HG02884 (cell line): ENCODE measurements at regions not wholly inside any gene's neighbourhood (a gene's known extent, or its start where the extent isn't known, plus 50 kb on each side); places are given as distances from the start of the nearest gene placed in this dataset.
"Not testable (repeated sequence)": the region's sequence is repeated elsewhere in the genome, so short reads cannot be mapped to it uniquely, and the experiment has no call there.

ENCODE experiments used
- ATAC-seq: cut with Tn5 transposase; IDR thresholded peaks from one replicate; pipeline ENCODE4 v1.9.1; 2021; ENCODE audit warnings: mild to moderate bottlenecking, moderate library complexity; ENCODE audit not compliant: unreplicated experiment

DNA sequence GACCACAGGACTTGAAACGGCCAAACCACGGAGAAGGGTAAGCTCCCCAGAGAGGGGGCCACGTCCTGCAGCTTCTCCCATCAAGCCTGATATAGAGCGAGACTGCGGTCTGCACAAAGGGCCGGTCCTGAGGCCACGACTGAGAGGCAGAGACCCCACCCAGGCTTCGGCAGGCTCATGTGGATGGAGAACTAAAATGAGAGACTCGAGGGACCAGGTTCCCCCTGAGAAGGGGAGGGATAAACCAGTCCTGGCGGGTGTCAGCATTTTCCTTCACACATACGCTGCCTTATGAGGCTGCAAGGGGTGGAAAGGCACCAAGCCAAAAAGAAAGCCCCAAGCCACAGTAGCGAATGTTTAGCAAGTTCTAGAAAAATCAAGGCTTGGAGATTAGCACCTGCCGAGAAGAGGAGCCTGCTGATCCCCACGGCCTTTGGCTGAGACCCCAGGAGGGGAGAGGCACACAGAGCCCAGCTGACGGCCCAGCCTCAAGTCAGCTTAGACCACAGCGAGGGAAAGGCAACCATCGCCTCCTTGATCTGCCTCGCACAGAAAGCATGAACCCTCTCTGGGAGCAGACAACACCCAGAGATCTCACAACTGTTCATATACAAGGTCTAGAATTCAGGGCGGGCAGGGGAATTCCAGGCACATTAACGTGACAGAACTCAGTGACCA lies 92.6 kb upstream of the RNF32 start:
- ATAC-seq = no peak

DNA sequence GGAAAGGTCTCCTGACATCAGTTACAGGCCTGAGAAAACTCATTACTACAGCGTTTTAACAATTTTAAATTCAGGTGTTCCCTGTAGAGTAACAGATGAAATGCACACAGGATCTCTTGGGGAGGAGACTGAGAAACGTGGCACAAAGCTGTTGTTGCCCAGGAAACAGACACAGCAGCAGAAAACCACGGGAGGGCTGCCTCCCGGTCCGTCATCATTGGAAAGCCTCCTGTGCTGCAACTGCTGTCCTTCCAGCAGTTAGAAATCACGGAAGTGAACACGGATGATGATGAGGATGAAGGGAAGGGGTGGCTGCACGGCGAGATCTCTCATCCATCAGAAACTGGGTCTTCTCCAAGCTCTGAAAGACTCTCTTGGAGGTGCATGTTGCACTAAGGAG lies 94.6 kb upstream of the RNF32 start:
- ATAC-seq = no peak

DNA sequence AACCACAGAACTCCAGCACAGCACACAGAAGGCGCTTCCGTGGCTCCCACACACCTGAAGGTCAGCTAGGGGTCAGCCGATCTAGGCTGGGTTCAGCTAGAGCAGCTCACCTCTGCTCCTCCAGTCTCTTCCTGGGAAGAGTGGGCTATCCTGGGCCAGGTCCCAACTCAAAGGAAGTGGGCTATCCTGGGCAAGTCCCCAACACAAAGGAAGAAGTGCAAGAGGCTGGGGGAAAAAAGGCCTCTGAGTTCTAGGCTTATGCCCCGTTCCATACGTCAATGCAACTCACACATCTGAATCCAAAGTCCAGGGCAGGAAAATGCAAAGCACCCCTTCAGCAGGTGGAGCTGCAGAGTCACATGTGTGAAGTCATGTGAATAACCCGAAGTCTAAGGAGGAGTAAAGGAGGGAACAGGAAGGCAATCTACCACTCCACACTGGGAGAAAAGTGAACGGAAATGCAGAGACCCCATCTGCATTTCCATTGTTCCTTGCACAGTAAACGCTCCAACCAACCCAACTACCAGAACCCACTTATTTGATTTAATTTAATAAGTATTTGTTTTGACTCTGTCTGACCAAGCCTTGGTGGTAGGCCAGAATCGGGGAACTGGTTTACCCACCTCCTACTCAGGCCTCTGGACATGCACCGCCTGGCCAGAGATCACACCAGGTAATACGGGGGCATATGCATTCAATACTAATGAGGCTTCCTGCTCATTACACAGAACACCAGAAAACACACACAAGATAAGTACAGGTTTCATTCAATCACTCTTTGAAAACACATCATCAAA lies 95.5 kb upstream of the RNF32 start:
- no peak for ATAC-seq

DNA sequence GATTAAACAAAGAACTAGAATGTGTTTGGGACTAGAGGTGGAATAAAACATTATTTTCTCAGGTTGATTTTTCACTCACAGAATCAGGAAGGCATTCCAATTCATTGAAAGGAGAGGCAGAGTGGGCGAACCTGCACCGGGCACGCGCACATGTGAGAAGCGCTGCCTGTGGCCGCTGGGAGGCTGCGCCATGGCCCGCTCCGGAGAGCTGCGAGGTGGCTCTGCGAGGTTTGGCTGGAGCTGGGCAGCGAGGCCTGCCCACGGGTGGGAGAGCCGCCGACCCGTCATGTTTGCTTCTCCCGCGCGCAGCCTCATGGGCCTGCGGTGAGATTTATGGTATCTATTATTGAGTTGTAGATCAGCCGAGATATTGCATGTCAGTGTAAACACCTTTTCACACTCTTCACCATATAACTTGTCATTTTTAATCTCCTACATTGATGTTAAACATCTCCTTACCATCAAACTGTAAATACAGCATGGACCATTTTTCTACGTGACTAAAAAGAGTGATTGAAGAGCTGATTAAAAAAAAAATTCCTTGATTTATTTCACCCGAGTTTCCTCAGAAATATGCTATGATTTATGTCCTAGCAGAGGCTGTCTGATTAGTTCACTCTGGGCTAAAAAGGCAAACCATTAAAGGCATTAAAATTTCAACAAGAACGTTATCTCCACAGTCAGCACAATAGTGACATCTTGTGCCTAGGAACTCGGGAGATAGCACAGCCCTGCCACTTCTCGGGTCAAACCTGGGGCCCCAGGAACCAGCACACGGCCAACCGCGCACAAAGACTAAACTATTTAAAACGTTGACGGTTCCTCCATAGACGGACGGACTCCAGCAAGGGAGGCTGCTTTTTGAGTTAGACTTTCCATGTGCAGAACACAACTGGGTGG lies 96.6 kb upstream of the RNF32 start:
- ATAC-seq = no peak

DNA sequence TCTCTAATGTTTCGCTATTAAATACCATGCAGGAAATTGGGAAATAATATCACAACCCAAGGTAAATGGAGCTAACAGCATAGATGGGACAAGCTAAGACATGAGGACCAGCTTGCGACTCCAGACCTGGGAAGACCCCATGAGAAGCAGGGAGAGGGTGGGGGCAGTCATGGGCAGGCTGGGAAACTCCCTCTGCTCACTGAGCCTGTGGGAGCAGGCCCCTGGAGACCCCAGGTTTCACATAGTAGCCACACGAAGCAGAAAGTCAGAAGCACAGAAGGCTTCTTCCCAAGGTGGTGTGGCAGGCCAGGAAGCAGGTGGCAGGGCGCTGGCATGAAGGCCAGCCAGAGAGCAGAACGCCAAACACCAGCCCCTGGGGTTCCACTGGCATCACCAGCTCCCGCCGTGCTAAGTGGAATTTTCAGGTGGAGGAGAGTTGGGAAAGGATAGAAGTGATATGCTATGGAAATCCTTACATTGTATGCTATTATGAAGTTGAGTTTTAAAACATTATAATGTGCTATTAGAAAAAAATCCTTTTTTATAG lies 99.9 kb upstream of the RNF32 start:
- no peak for ATAC-seq

DNA sequence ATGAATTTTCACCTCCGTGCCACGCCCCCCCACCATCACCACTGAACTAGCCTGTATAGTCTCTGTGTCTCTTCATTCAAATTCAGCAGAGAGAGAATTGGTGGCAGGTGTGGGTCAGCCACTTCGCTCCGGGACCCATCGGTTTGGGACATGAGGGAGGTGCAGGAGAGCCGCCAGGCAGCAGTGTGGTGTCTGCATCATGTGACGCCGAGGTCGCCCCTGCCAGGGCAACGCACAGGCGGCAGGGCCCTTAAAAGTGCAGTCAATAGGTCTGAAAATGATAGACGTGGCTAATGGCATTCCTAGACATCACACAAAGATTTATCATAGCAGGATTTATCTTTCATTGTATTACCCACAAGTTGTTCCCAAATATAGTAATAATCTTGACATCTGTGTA lies 100.6 kb upstream of the RNF32 start:
- ATAC-seq = no peak

DNA sequence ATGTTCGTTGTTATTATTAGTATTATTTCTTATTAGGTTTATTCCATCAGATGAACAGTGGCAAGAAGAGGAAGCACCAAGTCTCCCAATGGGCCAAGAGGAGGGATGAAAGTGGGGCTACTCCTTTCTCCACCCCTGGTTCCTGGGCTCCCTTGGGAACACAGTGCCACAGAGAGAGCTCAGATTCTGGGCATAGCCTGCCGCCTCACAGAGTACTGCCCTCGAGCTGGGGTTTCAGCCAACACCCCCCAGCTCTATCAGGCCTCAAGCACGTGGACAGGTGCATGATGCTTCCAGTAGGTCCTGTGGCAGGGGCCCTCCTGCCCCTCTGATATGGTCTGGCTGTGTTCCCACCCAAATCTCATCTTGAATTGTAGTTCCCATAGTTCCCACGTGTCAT lies 103.6 kb upstream of the RNF32 start:
- ATAC-seq = no peak

DNA sequence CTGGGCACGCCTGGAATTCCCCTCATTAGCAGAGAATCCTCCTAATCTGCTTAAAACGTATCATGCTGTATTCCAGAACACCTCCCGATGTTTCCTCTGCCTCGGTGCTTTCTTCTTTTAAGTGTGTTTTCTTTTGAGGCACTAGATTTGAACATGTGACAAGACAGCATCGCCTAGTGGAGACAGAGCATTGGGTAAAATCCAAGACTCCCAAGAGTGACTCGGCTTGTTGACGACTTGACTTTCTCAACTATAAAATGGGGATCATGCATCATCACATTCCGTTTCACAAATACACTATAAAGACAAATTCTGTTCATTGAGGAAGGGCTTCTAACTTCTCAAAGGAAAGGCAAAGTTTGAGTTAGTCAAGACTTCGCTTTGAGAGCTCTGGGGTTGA lies 105.6 kb upstream of the RNF32 start:
- ATAC-seq = no peak

DNA sequence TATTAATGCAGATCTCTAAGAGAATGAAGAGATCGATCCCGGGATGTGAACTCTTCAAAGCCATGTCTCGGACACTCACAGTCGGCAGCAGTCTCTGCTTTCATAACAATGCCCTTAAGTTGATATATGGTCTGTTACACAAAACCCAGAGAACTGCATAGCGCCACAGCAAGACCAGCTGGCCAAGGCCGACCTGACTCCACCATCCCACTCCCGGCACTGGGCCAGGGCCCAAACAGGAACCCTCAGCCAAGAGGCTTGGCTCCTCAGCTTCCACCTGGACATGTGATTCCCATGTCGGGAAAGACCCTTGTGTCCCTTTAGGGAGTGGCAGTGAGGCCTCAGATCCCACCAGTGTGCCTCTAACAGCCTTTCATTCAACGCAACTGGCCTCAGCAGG lies 106.6 kb upstream of the RNF32 start:
- no peak for ATAC-seq

DNA sequence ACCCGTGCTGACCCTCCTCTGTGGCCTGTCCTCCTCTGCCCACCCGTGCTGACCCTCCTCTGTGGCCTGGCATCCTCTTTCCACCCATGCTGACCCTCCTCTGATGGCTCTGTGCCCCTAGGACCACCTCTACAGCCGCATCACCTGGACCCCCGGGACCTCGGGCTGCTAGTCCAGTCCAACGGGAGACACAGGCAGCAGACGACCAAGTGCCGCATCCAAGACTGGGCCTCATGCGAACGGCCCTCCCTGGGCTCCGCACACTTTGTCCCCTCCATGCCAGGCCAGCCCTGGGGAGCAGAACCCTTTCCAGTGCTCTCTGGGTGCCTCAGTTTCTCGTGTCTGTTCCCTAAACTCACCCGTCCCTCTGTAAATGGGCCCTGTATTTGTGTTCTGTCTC lies 107.2 kb upstream of the RNF32 start:
- ATAC-seq = no peak

DNA sequence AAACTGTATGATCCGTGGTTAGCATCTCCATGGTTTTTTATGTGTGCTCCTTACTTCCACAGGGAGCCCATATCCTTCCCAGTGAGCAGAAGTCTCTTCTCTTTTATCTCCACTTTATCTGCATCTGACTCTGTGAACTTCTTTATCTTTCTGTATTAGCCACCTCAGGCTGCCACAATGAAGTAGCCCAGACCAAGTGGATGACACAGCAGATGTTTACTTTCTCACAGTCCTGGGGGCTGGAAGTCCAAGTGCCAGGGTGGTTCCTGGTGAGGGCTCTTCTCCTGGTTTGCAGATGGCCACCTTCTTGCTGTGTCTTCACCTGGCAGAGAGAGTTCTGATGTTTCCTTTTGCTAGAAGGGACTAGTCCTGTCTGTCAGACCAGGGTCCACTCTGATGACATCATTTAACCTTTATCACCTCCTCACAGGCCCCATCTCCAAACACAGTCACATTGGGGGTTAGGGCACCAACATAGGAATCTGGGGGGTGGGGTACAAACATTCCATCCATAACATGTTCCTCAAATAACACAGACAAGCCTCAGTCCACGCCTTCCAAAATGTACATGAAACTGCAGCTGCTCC lies 108.5 kb upstream of the RNF32 start:
- ATAC-seq = no peak

DNA sequence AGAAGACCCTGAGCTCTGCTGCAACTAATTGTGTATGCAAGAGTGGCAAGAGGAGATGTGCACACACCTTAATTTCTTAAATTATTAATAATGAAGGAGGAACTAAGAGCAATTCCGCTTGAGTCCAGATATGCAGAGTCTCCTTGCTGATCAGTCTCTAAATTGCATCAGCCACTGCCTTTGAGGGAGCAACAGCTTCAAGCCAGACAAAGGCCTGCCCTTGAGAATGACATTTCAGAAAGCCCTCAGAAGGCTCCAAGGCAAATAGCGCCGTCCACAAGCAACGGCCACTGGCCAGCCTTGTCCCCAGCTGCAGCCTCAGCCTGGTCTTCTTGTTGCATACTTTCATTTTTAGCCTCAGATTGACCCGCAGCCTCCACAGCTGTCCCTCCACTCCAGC lies 110.6 kb upstream of the RNF32 start:
- no peak for ATAC-seq

DNA sequence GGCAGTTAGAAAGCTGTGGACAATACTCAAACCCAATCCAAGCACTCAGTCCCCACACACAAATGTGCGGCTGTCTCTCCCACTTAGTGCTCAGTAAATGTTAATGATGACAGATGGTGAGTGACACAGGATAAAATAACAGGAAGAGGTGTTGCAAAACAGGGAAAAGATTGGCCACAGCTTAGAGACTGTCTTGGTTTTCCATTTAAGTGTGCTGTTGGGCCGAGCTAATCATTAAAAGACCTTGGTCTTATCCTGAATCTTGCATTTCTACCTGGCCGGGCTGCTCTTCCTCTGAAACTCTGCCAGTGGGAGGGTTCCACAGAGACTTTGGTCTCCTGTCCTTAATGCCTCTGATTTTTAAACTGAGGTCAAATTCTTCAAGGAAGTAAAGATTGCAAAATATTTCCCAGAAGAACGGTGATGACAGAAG lies 113.1 kb upstream of the RNF32 start:
- ATAC-seq = no peak

DNA sequence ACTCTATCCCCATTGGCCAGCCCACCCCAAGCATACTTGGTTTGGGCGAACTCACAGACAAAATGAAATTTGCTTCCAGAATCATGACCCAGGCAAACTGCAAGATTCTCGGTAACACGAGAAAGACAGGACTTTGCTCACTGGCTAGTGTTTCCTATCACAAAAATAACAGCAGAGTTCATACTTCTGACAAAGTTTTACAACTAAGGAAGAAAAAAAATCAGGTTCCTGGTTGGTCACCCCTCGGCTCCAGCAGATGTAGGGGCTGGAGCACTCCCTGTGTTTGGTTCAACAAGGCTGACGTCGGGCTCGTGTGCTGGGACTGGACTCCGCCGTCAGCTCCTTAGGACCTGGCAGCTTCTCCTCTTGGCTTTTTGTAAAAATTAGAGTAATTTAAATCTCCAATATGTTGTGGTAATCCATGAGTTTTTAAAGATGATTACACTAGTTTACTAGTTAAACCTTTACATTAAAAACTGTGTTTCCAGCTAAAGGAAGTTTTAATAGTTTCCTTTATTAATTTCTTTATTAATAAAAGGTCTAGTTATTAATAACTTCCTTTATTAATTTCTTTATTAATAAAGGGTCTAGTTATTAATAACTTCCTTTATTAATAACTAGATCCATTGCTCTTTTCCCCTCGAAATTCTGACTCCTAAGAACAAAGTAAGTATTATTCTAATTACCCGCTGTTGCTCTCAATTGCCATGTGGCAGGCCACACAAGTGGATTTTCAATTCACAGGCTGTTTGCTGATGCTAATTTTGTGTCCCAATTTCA lies 115.6 kb upstream of the RNF32 start:
- ATAC-seq = no peak

DNA sequence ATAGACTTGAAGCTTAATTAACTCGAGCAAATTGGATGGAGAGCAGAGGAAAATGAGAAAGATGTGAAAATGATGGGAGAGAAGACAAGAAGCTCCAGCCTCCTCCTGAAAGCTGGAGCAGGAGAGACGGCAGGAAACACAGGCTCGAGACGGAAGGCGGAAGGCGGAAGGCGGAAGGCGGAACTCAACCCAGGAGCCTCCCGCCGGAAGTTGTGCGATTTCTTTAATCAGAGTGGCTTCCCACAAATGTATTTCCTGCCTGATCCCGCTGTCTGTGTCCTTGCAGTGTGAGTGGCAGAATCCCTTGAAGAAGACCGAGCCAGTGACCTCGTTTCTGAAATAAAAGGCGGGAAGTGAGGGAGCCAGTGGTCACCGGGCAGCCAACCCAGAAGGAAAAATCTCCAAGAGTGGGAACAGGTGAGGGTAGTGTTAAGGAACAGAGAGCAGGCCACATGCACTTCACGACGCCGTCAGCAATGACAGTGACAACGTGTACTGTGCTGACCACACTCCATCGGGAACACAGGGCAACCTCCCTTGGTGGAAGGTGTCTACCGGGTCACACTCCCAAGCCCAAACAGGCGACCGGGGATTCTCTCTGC lies 117.0 kb upstream of the RNF32 start:
- no peak for ATAC-seq

DNA sequence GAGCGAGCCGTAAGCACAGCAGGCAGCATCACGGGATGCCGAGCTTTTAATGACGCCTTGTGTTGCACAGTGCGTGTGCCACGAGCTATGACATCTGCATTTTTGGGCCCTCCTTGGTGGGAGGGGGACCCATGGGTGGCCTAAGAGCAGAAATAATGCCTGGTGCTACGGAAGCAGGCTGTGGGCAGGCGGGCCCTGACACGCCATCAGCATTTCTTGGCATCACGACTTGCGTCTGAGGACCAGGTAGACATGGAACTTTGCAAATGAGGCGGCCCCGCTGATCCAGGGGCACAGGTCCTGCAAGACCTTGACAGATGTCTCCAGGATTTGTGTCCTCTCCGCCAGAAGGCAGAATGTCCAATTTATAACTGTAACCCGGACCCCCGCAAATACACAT lies 117.8 kb upstream of the RNF32 start:
- ATAC-seq = no peak

DNA sequence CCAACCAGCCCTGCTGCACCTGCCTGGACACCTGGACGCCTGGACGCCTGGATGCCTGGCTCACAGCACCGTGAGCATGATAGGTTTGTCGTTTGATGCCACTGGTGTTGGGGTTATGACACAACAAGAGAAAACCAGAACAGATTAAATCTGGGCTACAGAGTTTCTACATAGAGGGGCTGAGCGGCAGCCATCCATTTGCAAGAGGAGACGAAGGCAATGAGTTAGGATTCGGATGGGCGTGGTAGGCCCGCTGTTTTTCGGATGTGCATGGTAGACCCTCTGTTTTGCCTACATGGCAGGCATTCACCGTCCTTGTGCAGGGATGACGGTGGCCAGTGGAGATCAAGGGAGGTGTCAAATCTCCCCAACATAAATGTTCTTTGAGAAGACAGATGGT lies 121.5 kb upstream of the RNF32 start:
- ATAC-seq = no peak

DNA sequence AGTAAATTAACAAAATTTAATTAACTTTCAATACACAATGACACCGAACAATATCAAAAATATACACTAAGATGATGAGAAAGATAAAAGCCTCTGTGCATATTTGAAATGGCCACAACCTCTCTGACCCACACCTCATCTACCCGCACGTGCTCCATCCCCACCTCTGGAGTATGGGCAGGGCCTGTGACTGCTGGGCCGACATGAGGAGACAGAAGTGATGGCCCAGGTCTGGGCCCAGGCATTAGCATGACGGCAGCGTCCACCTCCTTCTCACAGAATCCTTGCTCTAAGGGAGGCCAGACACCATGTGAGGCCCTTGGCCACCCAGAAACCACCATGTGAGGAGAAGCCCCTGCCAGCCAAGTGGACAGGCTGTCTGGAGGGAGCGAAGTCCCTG lies 122.1 kb upstream of the RNF32 start:
- no peak for ATAC-seq

DNA sequence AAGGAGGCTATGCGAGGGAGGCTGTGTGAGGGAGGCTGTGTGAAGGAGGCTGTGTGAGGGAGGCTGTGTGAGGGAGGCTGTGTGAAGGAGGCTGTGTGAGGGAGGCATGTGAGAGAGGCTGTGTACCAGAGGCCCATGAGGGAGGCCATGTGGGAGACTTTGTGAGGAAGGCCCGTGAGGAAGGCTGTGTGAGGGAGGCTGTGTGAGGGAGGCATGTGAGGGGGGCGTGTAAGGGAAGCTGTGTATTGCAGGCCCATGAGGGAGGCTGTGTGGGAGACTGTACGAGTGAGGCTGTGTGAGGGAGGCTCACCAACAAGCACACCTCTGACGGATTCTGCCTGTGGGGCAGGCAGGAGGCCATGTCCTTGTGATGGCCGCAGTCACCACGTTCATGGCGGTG lies 122.7 kb upstream of the RNF32 start:
- not testable (repeated sequence) for ATAC-seq
